WI38 (cell line): ENCODE measurements at regions not wholly inside any gene's neighbourhood (a gene's known extent, or its start where the extent isn't known, plus 50 kb on each side); places are given as distances from the start of the nearest gene placed in this dataset.

Source experiments
- H3K4me3 ChIP-seq: 2 replicates; pipeline ENCODE4 v1.5.1; 2011; ENCODE audit warnings: low read depth, mild to moderate bottlenecking, control low read depth, low read length
- CTCF ChIP-seq: IDR thresholded peaks from 2 replicates; pipeline ENCODE4 v1.5.1; 2012; ENCODE audit warnings: low read depth, mild to moderate bottlenecking, control low read depth, low read length

DNA sequence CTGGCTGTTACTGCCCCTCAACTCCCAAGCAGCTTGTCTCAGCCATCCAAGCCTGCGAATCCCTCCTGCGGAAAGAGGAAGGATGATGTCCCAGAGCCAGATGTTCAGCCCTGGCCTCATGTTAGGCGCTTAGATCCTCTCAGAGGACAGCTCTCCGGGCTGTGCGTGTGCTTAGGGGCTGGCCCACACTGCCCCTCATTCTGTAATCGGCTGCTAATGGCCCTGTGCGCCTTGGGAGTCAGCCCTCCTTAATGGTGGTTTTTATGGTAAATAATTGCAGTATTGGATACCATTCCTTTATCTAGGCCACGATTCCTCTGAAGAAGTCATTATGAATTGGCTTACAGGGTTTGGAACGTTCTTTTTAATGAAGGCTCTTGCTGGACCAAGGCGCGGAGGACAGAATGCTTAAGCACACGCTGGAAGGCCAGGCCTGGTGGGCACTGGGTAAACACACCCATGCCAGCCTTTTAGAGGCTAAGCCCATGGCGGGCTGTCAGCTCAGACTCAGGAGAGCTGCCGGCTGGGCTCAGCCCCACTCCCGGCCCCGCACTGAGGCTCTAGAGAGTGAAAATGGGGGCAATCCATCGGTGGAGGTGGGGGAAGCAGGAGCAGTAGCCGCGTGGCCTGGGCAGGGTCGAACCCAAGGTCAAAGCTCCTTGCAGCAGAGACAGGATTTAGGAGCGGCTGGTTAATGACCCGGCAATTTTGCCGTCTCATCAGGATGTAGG lies 1157.5 kb downstream of the BRD1 start:
- no peak for TF ChIP-seq CTCF
- H3K4me3 ChIP-seq = no peak overlapping the region

DNA sequence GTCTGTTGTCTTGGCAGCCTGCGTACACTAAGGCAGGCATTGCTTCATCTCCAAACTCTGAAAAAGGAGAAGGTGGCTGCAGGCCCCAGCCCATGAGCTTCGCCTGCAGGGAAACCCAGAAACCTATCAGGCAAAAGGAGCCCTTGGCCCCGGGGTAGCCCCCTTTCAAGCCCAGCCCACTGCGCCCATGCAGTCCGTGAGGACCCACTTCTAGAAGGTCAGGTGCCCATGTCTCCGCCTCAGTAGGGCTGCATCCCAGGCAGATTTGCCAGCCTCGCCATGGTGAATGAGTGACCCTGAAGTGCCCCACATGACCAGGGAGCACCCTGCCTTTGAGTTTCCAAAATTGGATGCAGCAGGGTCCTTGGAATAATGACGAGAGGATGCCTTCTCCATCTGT lies 1158.4 kb downstream of the BRD1 start:
- no peak for TF ChIP-seq CTCF
- H3K4me3 ChIP-seq = no peak overlapping the region

DNA sequence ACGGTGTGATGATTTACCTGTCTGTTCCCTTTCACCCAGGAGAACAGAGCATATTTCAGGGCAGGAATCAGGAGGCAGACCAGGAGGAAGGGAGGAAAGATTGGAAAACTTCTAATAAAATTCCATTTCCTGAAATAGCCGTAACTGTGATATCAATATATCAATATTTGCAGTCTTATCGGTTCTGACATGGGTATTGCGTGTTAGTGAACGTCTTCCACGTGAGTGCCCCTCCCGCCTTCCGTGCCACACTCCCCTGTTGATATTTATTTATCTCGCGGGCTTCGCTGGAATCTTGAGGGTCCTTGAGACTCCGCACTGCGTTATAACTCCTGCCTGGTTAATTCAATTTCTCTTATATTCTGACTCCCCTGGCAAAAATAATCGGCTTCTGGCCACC lies 1160.4 kb downstream of the BRD1 start:
- no peak for TF ChIP-seq CTCF

GRCh38 chr22:48666620-48667019 lies 1161.1 kb downstream of the BRD1 start:
- TF ChIP-seq CTCF = no peak
- no peak overlapping the region for H3K4me3 ChIP-seq

More for the DNA sequence above, 1160.4 kb downstream of the BRD1 start:
- no peak overlapping the region for H3K4me3 ChIP-seq

GRCh38 chr22:48665311-48665995 lies 1162.2 kb downstream of the BRD1 start:
- H3K4me3 ChIP-seq = no peak overlapping the region
- no peak for TF ChIP-seq CTCF

GRCh38 chr22:48664586-48664985 lies 1163.1 kb downstream of the BRD1 start:
- no peak overlapping the region for H3K4me3 ChIP-seq
- no peak for TF ChIP-seq CTCF

- 0 out of 2 replicates have a peak, but pooled peaks have one; percentile 10 for TF ChIP-seq CTCF
- H3K4me3 ChIP-seq = no peak overlapping the region
Measured at GRCh38 chr22:48663297-48663696, 1164.4 kb downstream of the BRD1 start.
